Liver (tissue), 3 donors: ENCODE measurements at regions not wholly inside any gene's neighbourhood (a gene's known extent, or its start where the extent isn't known, plus 50 kb on each side); places are given as distances from the start of the nearest gene placed in this dataset.

Experiments used
- CTCF ChIP-seq: fragments of 150-350 bp; IDR thresholded peaks from 2 replicates; pipeline ENCODE4 v1.5.1; 2017; ENCODE audit warnings: improper control_type of control experiment, low read depth, low read length; ENCODE audit not compliant: missing input control
- FOXA2 ChIP-seq: IDR thresholded peaks from 2 replicates; pipeline ENCODE4 v1.6.1; 2016; ENCODE audit warnings: antibody characterized with exemption
- GABPA ChIP-seq, 2 donors: IDR thresholded peaks in 1 of 2; conservative IDR thresholded peaks in 1 of 2; 2 replicates each; pipeline ENCODE4 v1.6.1; 2016; ENCODE audit warnings: antibody characterized with exemption in 2 of 2, mild to moderate bottlenecking in 1 of 2, moderate library complexity in 1 of 2
- HNF4A ChIP-seq, 2 donors: conservative IDR thresholded peaks; 2 replicates each; pipeline ENCODE4 v1.6.1; 2016; ENCODE audit warnings: antibody characterized with exemption in 2 of 2, mild to moderate bottlenecking in 2 of 2
- RAD21 ChIP-seq, 2 donors: IDR thresholded peaks; 2 replicates each; pipeline ENCODE4 v1.6.1; 2016; ENCODE audit warnings: antibody characterized with exemption in 2 of 2, mild to moderate bottlenecking in 2 of 2
- REST ChIP-seq: IDR thresholded peaks from 2 replicates; pipeline ENCODE4 v1.6.1; 2016; ENCODE audit warnings: antibody characterized with exemption, mild to moderate bottlenecking
- TF ChIP-seq, protein P1 (sequence below): IDR thresholded peaks from 2 replicates; pipeline ENCODE4 v1.6.1; 2016; ENCODE audit warnings: antibody characterized with exemption
- donor health status: healthy.
- donor health status: healthy.

GRCh38 chr3:40623567-40623966 lies 98.8 kb downstream of the ZNF621 start:
- TF ChIP-seq CTCF (no peak), RAD21 (IDR thresholded peaks at IDR 0.05) (no peak), HNF4A (conservative IDR thresholded peaks at IDR 0.05) (no peak), GABPA (IDR thresholded peaks at IDR 0.05 in 1 of 2, conservative IDR thresholded peaks at IDR 0.05 in 1 of 2) (no peak), REST (no peak), FOXA2 (no peak)
- TF ChIP-seq, protein P1, sequence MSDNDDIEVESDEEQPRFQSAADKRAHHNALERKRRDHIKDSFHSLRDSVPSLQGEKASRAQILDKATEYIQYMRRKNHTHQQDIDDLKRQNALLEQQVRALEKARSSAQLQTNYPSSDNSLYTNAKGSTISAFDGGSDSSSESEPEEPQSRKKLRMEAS: no peak
